ENCODE measurements at regions not wholly inside any gene's neighbourhood (a gene's known extent, or its start where the extent isn't known, plus 50 kb on each side); places are given as distances from the start of the nearest gene placed in this dataset.
A peak's percentile ranks its signal among the peaks of the same experiment; 100 is the strongest.

- Histone ChIP-seq H3K27me3 (ENCODE audit: control insufficient read depth in 2 of 2, insufficient read depth in 2 of 2, low read length in 2 of 2) (no peaks in the 10 kb centered on the region), H3K27ac (ENCODE audit: insufficient read depth, low read depth, low read length) (no peak overlapping the region), H3K36me3 (ENCODE audit: control insufficient read depth in 2 of 2, extremely low read depth in 1 of 2, insufficient read depth in 2 of 2, low read length in 2 of 2) (no peaks in the 10 kb centered on the region), H3K9me3 (replicated peaks; ENCODE audit: control insufficient read depth, insufficient read depth, low read length) (no peaks in the 10 kb centered on the region), H4K20me1 (replicated peaks; ENCODE audit: control insufficient read depth, extremely low read depth, insufficient read depth, low read length) (no peaks in the 10 kb centered on the region), H2AFZ (ENCODE audit: low read depth, low read length) (no peak overlapping the region), H3K4me1 (ENCODE audit: control insufficient read depth, extremely low read depth, insufficient read depth, low read length) (no peaks in the 10 kb centered on the region), H3K79me2 (ENCODE audit: control insufficient read depth, insufficient read depth, low read length) (no peaks in the 10 kb centered on the region), H3K4me3 (replicated peaks in 1 of 3; ENCODE audit: insufficient read depth in 1 of 3, low read depth in 1 of 3, low read length in 3 of 3) (no peak overlapping the region), H3K4me2 (ENCODE audit: insufficient read depth, low read length) (no peak overlapping the region), H3K9ac (replicated peaks; ENCODE audit: extremely low read depth, insufficient read depth, low read length) (no peak overlapping the region), H3K9me1 (replicated peaks; ENCODE audit: control insufficient read depth, extremely low read depth, insufficient read depth, low read length) (no peaks in the 10 kb centered on the region)
- ChIA-PET CTCF (interaction anchor here (0.8 to 4.9 kb wide), 6 partner anchors 8 to 666 kb away, joined by 4 to 79 read pairs (median 4); no protein-coding TSS in a partner anchor), POLR2A (no interaction called here)
- dilution Hi-C loops (cut with MboI; ENCODE audit: extremely low pct_ligation_motif_present, low sequenced_read_pairs) (no loop called here), intact Hi-C loops (cut with micrococcal nuclease) (loop anchor here (1.0 to 10.0 kb wide), 2 partner anchors 221 to 661 kb away; no protein-coding TSS in a partner anchor)
- peak; percentile 77 for FAIRE-seq
- BruUV-seq (replicated peaks) = no TSS peak
- peak; percentile 69 to 71 for TF ChIP-seq CTCF (IDR thresholded peaks at IDR 0.05; ENCODE audit: extremely low read depth in 1 of 2, insufficient read depth in 1 of 2, low read depth in 1 of 2, low read length in 2 of 2)
- no peak for TF ChIP-seq GATA2 (IDR thresholded peaks at IDR 0.05; ENCODE audit: insufficient read depth, insufficient read length, low read depth, low read length)
- peak; percentile 49 for DNase-seq (ENCODE audit: low read depth, low spot score)
Observed at GRCh38 chr6:166106076-166106686, 61.5 kb downstream of the TBXT start.

GRCh38 chr6:166105341-166106075 is 62.1 kb downstream of the TBXT start:
- no peaks in the 10 kb centered on the region for H3K36me3 ChIP-seq (ENCODE audit: control insufficient read depth in 2 of 2, extremely low read depth in 1 of 2, insufficient read depth in 2 of 2, low read length in 2 of 2)
- no peak overlapping the region for H3K4me3 ChIP-seq (replicated peaks in 1 of 3; ENCODE audit: insufficient read depth in 1 of 3, low read depth in 1 of 3, low read length in 3 of 3)
- H3K4me1 ChIP-seq (ENCODE audit: control insufficient read depth, extremely low read depth, insufficient read depth, low read length) = no peaks in the 10 kb centered on the region
- no peak overlapping the region for H3K9ac ChIP-seq (replicated peaks; ENCODE audit: extremely low read depth, insufficient read depth, low read length)
- no peak overlapping the region for H2AFZ ChIP-seq (ENCODE audit: low read depth, low read length)
- ChIA-PET CTCF (interaction anchor here (0.8 to 4.9 kb wide), 6 partner anchors 8 to 665 kb away, joined by 4 to 79 read pairs (median 4); no protein-coding TSS in a partner anchor), POLR2A (no interaction called here)
- no peaks in the 10 kb centered on the region for H4K20me1 ChIP-seq (replicated peaks; ENCODE audit: control insufficient read depth, extremely low read depth, insufficient read depth, low read length)
- FAIRE-seq = no peak
- no peak overlapping the region for H3K4me2 ChIP-seq (ENCODE audit: insufficient read depth, low read length)
- intact Hi-C loops (cut with micrococcal nuclease) = loop anchor here (1.0 to 10.0 kb wide), 2 partner anchors 220 to 661 kb away; no protein-coding TSS in a partner anchor
- H3K79me2 ChIP-seq (ENCODE audit: control insufficient read depth, insufficient read depth, low read length) = no peaks in the 10 kb centered on the region
- no peaks in the 10 kb centered on the region for H3K9me3 ChIP-seq (replicated peaks; ENCODE audit: control insufficient read depth, insufficient read depth, low read length)
- H3K9me1 ChIP-seq (replicated peaks; ENCODE audit: control insufficient read depth, extremely low read depth, insufficient read depth, low read length) = no peaks in the 10 kb centered on the region
- no TSS peak for BruUV-seq (replicated peaks)
- H3K27me3 ChIP-seq (ENCODE audit: control insufficient read depth in 2 of 2, insufficient read depth in 2 of 2, low read length in 2 of 2) = no peaks in the 10 kb centered on the region
- DNase-seq (ENCODE audit: low read depth, low spot score) = no peak
- no peak overlapping the region for H3K27ac ChIP-seq (ENCODE audit: insufficient read depth, low read depth, low read length)
- dilution Hi-C loops (cut with MboI; ENCODE audit: extremely low pct_ligation_motif_present, low sequenced_read_pairs) = no loop called here
- no peak for TF ChIP-seq CTCF (IDR thresholded peaks at IDR 0.05; ENCODE audit: extremely low read depth in 1 of 2, insufficient read depth in 1 of 2, low read depth in 1 of 2, low read length in 2 of 2)
- no peak for TF ChIP-seq GATA2 (IDR thresholded peaks at IDR 0.05; ENCODE audit: insufficient read depth, insufficient read length, low read depth, low read length)
- TF ChIP-seq EZH2 (IDR thresholded peaks at IDR 0.05; ENCODE audit: borderline replicate concordance, low read depth, low read length, severe bottlenecking) = no peak
- no peak for TF ChIP-seq POLR2A (IDR thresholded peaks at IDR 0.05; ENCODE audit: low read depth, low read length)

Measured in endothelial cell of umbilical vein (primary cell).